Hematopoietic multipotent progenitor cell treated with erythropoietin and hydrocortisone succinate and interleukin-3 and kit ligand, for 6 days (in vitro differentiated cells): ENCODE measurements at regions not wholly inside any gene's neighbourhood (a gene's known extent, or its start where the extent isn't known, plus 50 kb on each side); places are given as distances from the start of the nearest gene placed in this dataset.
A peak's percentile ranks its signal among the peaks of the same experiment; 100 is the strongest.

Experiments
- DNase-seq: peaks from one replicate; pipeline ENCODE4 v3.0.0-alpha.2; 2015

- no peak for DNase-seq
Observed at GRCh38 chr2:16862471-16862870, 196.8 kb upstream of the CYRIA start.

GRCh38 chr2:16861530-16861929, 195.9 kb upstream of the CYRIA start:
- peak; percentile 18 for DNase-seq

DNA sequence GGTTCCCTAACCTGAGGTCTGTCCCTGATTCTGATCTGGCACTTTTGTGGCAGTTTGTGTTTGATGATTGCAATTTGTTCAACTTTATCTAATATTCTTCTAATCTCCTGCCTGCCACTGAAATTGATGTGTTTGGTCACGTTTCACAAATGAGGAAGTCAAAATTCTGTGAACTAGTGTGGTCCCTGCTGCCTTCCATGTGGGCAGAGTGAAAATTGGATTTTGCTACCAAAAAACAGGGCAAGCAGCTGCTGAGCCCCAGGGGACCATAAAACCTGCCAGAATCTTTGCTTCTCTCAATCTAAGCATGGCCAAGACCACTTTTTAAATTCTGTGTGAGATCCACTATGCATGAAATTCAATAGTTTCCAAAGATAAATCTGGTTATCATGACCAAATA, 195.5 kb upstream of the CYRIA start:
- peak; percentile 20 for DNase-seq

DNA sequence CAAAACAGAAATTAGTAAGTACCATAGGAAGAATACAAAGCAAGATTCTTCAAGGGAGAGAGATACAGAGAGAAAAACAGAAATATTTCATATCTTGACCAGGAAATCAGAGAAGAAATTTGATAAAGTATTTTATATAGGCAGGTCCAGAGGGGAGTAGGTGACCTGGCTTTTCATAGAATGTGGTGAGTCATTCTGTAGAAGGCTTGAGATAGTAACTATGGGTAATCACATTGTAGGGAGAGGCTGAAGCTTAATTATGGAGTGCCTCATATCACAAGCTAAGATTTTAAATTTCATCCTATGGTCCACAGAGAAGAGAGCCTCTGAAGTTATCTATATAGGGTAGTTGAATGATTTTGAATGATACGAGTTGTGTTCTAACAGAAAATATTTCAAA, 195.0 kb upstream of the CYRIA start:
- no peak for DNase-seq

DNA sequence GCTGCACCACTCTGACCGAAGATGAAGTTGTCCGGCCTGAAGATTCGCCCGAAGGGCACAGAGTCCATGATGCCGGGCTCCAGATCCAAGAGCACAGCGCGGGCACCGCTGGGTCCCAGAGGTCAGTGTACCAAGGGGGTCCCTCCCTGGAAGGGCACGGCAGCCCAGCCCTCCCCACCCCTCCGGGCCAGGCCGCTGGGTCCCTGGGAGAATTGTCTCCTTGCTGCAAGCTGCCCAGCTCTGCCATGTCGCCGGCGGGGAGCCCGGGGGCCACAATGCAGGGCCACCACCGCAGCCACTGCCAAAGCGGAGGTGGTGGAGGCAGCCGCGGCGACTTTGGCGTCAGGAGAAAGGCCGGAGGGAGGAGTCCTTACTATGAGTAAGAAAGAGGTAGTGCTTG, 189.5 kb upstream of the CYRIA start:
- no peak for DNase-seq

- no peak for DNase-seq
Observed at GRCh38 chr2:16853088-16853487, 187.5 kb upstream of the CYRIA start.

DNA sequence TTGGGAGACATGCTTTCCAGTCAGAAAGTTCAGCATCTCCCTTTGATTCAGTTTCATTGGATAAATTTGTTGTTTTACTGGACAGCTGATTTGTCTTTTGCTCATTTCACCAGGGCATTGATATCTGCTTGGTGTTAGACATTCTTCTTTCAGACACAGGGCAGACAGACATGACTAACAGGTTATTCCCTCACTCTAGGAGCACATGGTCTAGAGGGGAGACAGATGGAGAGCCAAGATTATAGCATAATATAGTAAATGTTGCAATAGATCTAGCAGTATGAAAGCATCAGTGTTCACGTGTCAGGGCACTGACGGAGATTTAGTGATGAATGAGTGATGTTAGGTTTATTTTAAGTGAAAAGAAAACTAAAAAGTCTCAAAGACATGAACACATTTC, 187.0 kb upstream of the CYRIA start:
- no peak for DNase-seq

DNA sequence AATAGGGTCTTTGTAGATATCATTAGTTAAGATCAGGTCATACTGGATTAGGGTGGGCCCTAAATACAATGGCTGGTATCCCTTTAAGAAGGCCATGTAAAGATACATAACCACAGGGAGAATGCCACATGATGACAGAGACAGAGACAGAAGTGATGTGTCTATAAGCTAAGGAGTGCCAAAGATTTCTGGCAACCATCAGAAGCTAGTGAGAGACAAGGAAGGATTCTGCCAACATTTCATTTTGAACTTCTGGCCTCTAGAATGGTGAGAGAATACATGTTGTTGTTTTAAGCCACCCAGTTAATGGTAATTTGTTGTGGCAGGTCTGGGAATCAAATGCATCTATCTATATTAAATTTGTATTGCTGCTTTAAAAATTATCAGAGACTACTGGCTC, 185.5 kb upstream of the CYRIA start:
- no peak for DNase-seq

DNA sequence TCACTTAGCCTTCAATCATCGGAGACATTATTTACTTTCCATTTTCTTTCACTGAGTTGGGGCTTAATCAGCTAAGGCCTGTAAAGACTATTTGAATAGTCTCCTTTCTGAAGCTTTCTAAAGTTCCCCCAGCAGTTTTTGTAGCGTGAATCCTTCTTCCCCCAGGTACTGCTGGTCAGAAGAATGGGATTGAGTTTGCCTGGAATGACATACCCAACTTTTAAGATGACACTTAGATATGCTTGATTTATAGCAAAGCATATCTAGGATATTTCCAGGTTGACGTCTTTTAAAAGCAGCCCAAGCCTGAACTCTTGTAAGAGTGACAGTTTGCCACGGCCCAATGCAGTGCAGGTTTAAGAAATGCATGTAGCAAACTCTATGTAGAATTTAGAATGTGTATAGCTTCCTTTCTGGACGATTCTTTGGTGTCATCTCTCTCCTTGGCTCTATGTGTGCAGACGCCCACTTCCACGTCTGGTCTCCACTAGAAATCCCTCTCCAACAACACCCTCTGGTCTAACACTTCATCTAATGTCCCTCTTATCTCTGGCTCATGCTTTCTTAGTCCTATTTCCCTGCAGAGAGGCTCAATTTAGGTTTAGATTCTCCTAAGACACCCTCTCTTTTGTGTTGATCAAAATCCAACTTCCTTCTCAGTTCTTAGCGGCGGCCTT, 175.0 kb upstream of the CYRIA start:
- no peak for DNase-seq

DNA sequence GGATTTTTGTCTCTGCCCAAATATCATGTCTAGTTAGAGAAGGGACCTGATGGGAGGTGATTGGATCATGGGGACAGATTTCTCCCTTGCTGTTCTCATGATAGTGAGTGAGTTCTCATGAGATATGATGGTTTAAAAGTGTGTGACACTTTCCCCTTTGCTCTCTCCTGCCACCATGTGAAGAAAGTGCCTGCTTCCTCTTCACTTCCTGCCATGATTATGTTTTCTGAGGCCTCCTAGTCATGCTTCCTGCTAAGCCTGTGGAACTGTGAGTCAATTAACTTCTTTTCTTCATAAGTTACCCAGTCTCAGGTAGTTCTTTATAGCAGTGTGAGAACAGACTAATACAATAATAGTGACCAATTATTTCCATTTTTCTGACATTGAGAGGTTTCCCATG, 167.3 kb upstream of the CYRIA start:
- no peak for DNase-seq

- no peak for DNase-seq
Observed at GRCh38 chr2:16828828-16829160, 163.2 kb upstream of the CYRIA start.

GRCh38 chr2:16828044-16828827, 162.6 kb upstream of the CYRIA start:
- DNase-seq: no peak

DNA sequence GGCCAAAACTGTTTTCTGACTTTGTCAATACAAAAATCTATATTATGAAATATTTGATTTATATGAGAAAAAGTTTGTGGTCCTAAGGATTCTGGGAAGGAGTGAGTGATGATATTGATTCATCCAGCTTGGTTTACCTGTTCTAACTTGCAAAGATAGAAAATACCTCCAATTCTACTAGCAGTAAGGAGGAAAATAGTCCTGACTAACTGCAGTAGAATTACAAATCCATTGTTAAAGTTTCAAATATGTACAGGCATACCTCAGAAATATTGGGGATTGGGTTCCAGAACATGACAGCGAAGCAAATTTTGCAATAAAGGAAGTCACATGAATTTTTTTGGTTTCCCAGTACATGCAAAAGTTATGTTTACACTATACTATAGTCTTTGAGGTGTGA, 158.8 kb upstream of the CYRIA start:
- DNase-seq: no peak

DNA sequence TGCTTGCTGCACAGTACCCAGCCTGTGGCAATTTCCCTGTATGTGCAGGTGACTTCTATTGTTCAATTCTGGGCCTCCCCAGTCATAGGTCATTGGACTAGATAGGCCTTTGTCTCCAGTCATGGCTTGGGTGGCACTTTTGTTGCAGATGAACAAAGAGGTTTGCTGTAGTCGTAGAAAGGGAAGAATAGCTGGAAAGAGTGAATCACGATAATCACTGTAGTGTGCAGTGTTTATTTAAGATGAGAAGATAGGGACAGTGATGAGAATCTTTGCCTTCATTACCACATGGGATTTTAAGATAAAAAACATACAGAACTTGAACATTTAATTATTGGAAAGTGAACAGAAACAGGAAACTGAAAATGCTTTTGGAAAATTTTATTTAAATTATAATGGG, 156.1 kb upstream of the CYRIA start:
- no peak for DNase-seq

DNA sequence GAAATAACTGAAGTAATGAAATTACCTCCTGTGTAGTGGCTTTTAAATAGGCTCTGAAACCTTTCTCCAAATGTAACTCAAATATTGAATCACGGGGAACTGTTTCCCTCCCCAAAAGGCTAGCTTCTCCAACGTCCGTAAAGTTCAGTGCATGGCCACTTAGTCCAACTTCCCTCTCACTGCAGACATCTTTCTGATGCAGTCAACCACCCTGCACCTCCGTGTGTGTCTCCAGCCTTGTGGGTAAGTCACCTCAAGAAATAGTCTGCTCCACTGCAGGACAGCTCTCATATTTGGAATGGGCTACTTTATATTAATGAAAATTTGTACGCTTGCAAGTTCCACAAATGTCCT, 152.5 kb upstream of the CYRIA start:
- no peak for DNase-seq

GRCh38 chr2:16817305-16818202, 151.9 kb upstream of the CYRIA start:
- DNase-seq: no peak

GRCh38 chr2:16816522-16816921, 150.9 kb upstream of the CYRIA start:
- DNase-seq: no peak

DNA sequence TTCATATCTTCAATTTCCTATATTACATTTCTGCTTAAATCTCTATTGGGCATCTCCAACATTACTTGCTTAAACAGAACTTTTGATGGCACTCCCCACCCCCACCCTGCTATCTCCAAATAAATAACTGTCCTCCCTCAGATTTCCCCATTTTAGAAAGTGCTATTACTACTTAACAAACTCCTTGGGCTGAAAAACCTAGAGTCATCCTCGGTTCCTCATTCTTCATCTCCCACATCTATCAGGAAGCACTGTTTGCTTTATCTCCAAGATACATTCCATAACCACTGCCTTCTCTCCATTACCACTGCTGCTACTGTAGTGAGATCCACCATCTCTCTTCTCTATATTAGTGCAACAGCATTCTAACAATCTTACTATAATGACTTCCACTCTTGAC, 150.4 kb upstream of the CYRIA start:
- peak; percentile 7 for DNase-seq

GRCh38 chr2:16813593-16813992, 148.0 kb upstream of the CYRIA start:
- DNase-seq: no peak

GRCh38 chr2:16798472-16798871, 132.8 kb upstream of the CYRIA start:
- no peak for DNase-seq

DNA sequence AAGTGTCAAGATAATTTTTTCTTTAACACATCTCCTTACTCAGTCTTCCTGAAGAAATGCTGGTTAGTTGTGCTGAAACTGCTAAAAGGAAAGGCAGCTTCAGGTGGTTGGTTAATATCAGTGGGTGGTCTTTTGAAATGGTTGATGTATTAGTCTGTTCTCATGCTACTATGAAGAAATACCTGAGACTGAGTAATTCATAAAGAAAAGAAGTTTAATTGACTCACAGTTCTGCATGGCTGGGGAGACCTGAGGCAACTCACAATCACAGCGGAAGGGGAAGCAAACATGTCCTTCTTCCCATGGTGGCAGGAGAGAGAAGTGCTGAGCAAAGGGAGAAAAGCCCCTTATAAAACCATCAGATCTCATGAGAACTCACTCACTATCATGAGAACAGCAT, 125.9 kb upstream of the CYRIA start:
- DNase-seq: no peak

DNA sequence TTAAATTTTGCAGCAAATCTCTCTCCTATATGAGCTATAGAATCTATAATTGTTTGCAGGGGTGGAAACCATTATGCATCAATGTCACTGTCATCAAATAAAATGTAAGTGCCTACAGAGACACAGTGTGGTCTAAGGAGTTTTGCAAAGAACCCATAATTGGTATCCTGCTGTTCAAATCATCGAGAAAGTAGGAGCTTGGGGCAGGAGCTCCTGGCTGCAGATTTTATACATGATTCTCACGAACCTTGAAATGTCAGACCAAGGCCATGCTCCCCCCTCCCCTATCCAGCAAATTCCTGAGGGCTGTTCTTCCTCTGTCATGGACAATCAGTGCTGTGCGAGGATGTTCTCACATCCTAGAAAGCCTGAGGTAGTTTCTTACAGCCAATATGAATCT, 119.5 kb upstream of the CYRIA start:
- no peak for DNase-seq

GRCh38 chr2:16784652-16785051, 119.0 kb upstream of the CYRIA start:
- no peak for DNase-seq
